T-helper 2 cell treated with Interferon-gamma antibody and Interleukin-4, amounts not matched to agents 5 μg/mL and 100 μg/mL, for 36 hours (primary cell): ENCODE measurements at regions not wholly inside any gene's neighbourhood (a gene's known extent, or its start where the extent isn't known, plus 50 kb on each side); places are given as distances from the start of the nearest gene placed in this dataset.
"Not testable (repeated sequence)": the region's sequence is repeated elsewhere in the genome, so short reads cannot be mapped to it uniquely, and the experiment has no call there.

Source experiments
- DNase-seq: peaks from one replicate; pipeline ENCODE4 v3.0.0; 2021; ENCODE audit warnings: low spot score
- H3K27ac Mint-ChIP-seq: one replicate; pipeline ENCODE4 v1.8.0; 2021; ENCODE audit warnings: mild to moderate bottlenecking, mixed read lengths
- H3K27me3 Mint-ChIP-seq: one replicate; pipeline ENCODE4 v1.8.0; 2021; ENCODE audit warnings: low read depth, mixed read lengths
- H3K36me3 Mint-ChIP-seq: one replicate; pipeline ENCODE4 v1.8.0; 2021; ENCODE audit warnings: low read depth, mixed read lengths
- H3K4me1 Mint-ChIP-seq: one replicate; pipeline ENCODE4 v1.8.0; 2021; ENCODE audit warnings: low read depth, mixed read lengths
- H3K4me3 Mint-ChIP-seq: one replicate; pipeline ENCODE4 v1.8.0; 2022; ENCODE audit warnings: mild to moderate bottlenecking, moderate library complexity, mixed read lengths
- H3K9me3 Mint-ChIP-seq: one replicate; pipeline ENCODE4 v1.8.0; 2021; ENCODE audit warnings: mixed read lengths

DNA sequence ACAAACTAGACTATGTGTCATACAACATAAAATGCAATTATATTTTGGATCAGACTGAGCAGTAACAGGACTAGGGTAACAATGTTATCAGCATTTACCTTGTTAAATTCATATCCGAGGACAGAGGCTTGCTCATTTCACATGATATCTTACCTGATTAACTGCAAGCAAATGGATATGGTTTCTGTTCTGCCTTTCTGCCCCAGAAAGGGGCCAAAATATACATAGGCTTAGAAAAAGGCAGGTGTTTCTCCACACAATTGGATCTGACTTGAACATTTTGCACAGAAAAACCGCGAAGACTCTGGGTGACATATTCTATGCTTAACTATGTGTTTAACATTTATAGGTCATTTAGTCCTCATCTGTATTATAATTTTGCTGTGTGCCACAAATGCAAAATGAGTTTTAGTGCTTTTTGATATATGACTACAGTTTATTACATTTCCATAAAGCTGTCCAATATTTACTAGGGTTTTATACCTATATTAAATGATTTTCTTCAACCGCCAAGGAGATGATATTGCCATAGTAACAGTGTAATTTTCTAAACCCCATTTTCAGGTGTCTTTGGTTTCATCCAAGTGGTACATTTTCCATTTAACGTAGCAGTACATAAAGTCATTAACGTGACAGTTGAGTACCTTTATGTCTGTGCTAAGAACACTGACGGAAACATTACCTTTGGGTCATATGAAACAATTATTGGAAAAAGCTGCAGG is 249.3 kb upstream of the KRR1 start:
- Mint-ChIP-seq H3K36me3 (no peaks in the 10 kb centered on the region), H3K27ac (no peak overlapping the region), H3K4me3 (no peak overlapping the region), H3K9me3 (no peaks in the 10 kb centered on the region), H3K4me1 (no peaks in the 10 kb centered on the region), H3K27me3 (peaks cover 33% of the 10 kb centered on the region)
- no peak for DNase-seq

DNA sequence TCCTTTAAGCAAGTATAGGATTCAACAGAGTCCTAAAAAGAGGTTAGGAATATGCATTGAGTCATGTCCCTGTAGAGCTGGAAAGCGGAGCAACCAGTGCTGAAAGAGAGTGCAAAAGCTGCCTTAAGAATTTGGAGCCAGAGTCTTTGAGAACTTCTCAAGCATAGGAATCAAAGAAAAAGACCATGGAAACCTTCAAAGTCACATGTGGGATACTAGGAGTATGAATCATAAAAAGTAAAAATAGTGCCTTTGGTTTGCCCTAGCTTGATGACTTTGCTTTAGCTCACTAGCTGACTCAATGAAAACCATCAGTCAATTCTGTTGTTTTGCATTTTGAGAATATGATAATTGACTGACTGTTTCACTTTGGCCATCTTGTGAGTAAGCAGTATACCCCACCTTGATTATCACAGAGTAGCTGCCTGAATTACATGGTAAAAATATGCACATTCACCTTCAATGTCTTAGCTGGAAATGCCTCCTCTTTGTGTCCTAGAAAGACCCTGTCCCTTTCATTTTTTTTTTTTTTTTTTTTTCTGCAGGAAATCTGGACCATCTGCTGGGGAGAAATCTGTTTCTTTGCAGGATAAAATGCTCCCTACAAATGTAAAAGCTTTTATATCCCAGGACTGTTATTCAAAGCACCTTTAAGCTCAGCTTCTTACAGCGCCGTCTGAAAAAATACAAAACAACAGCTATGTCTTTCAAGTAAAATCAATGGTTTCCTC is 248.6 kb upstream of the KRR1 start:
- no peak for DNase-seq

DNA sequence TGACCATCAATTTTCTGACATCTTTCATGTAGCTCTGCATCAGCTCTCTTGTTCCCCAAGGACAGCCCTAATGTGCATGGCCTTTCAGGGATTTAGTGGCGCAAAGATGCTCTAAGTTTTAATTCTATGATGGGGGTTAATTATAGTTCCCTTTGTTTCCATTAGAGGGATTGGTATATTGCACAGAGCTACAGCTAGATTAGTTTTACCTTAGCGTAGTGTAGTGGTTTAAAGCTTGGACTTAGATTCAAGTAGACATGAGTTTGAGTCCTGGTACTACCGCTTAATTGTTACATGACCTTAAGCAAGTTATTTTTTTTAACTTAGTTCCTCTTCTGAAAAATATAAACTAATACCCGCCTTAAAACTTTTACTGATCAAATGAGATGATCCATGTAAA is 247.8 kb upstream of the KRR1 start:
- Mint-ChIP-seq H3K9me3 (no peaks in the 10 kb centered on the region), H3K36me3 (no peaks in the 10 kb centered on the region), H3K27ac (no peak overlapping the region), H3K4me3 (no peak overlapping the region), H3K27me3 (peaks cover 22% of the 10 kb centered on the region), H3K4me1 (peaks cover 8% of the 10 kb centered on the region)
- DNase-seq, result no peak

More for the DNA sequence above, 248.6 kb upstream of the KRR1 start:
- Mint-ChIP-seq H3K36me3 (no peaks in the 10 kb centered on the region), H3K4me3 (no peak overlapping the region), H3K27ac (no peak overlapping the region), H3K27me3 (peaks cover 27% of the 10 kb centered on the region), H3K4me1 (peaks cover 3% of the 10 kb centered on the region), H3K9me3 (no peaks in the 10 kb centered on the region)

DNA sequence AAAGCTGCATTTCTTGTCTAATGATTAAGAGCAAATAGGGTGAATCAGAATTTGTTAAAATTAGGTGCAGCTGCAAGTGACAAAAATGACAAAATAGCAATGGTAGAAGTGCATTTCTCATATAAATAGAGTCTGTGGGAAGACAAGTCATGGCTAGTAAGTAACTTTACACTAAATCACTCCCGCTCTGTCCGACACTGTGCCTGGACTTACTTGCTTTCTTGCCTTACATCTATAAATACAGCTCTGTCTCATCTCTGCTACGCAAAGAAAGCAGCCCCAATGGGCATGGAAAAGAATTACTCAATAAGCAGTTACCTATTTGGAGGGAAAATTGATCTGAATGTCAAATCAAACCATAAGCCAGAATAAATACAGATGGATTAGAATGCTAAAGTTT is 245.4 kb upstream of the KRR1 start:
- no peak for DNase-seq
- Mint-ChIP-seq H3K4me1 (peaks cover 9% of the 10 kb centered on the region), H3K27ac (no peak overlapping the region), H3K4me3 (no peak overlapping the region), H3K9me3 (no peaks in the 10 kb centered on the region), H3K27me3 (peaks cover 14% of the 10 kb centered on the region), H3K36me3 (no peaks in the 10 kb centered on the region)

DNA sequence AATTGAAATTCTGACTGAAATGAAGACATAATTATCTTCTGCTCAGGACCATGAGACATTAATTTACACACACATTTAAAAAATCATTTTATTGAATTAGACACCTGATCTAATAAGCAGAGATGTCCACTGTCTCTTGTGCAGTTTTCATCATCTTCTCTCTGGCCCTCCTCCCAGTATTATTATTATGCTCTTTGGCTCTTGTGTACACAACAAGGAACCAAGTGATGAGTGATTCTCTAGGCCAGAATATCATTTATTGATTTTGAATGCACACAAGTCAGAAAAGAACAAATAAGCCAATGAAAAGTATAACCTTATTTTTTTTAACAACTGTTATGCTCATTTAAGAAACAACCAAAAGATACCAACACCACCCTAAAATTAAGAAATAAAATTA is 244.7 kb upstream of the KRR1 start:
- no peaks in the 10 kb centered on the region for H3K9me3 Mint-ChIP-seq
- H3K4me1 Mint-ChIP-seq, result peaks cover 9% of the 10 kb centered on the region
- no peak for DNase-seq
- no peak overlapping the region for H3K27ac Mint-ChIP-seq
- no peak overlapping the region for H3K4me3 Mint-ChIP-seq
- no peaks in the 10 kb centered on the region for H3K36me3 Mint-ChIP-seq
- peaks cover 16% of the 10 kb centered on the region for H3K27me3 Mint-ChIP-seq

DNA sequence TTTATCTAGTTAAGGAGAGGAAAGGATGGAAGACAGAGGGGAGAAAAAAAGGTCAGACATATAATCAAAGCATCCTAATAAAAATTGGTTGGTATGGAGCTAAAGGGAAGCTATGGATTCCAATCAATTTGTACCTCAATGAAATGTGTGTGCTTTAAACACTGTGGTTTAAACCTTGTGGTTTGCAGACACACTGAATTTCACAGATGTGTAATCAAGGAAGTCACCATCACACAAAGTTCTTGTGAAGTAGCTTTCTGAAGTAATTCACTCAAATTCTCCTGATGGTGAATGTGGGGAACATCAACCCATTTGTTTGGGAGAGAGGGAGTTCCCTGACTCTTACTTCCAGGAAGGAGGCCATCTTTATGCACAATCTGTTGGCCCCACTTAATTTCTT is 243.3 kb upstream of the KRR1 start:
- no peaks in the 10 kb centered on the region for H3K36me3 Mint-ChIP-seq
- H3K4me1 Mint-ChIP-seq, result peaks cover 9% of the 10 kb centered on the region
- H3K4me3 Mint-ChIP-seq, result no peak overlapping the region

DNA sequence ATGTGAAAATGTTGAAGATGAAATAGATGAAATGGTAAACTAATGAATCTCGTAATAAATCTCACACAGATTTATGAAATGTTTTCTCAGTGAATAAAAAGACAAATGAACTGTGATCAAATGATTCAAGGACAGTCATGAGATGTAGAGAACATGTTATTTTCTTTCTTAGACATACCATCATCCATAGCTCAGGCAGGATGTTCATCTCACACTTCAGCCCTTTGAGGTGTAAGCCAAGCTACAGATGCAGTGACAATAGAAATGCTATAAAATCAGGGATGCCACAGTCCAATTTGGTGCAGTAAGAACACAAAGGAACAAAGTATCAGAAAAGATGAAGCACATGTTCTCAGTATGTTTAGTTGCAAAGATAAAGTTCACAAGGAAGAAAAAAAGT is 242.7 kb upstream of the KRR1 start:
- no peaks in the 10 kb centered on the region for H3K36me3 Mint-ChIP-seq
- no peak for DNase-seq
- no peaks in the 10 kb centered on the region for H3K9me3 Mint-ChIP-seq
- no peak overlapping the region for H3K27ac Mint-ChIP-seq
- peaks cover 7% of the 10 kb centered on the region for H3K27me3 Mint-ChIP-seq
- peaks cover 9% of the 10 kb centered on the region for H3K4me1 Mint-ChIP-seq
- H3K4me3 Mint-ChIP-seq, result no peak overlapping the region

More for the DNA sequence above, 243.3 kb upstream of the KRR1 start:
- Mint-ChIP-seq H3K27ac (no peak overlapping the region), H3K27me3 (peaks cover 10% of the 10 kb centered on the region), H3K9me3 (no peaks in the 10 kb centered on the region)
- no peak for DNase-seq

DNA sequence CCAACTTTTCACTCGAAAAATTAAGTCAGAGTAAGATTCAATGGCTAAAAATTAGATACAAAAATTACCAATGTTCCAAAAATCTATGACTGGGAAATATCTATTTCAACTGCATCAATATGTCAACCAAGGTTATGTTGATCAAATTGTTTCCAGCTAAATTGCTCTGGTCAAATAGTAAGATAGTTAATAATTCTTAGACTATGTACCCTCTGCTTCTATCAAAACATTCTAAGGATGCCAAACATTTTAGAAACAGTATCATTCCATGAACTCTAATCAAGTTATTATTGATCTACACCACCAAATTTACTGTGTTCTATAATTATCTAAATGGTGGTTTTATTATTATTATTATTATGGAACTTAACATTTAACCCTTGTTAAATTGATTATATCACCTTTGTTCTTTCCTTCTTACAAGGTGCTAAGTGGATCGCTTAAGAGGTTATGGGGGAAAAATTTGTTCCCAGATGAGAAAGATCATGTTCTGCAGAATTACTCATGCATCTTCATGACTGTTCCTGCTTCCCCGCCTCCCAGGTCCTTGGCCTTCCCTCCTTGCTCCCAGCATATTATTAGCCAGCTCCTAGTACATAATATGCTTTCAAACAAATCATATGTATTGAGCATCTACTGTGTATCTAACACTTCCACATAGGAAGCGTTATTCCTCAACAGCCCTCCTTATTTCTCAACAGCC is 240.5 kb upstream of the KRR1 start:
- H3K9me3 Mint-ChIP-seq, result no peaks in the 10 kb centered on the region
- DNase-seq, result no peak
- no peak overlapping the region for H3K27ac Mint-ChIP-seq
- peaks cover 9% of the 10 kb centered on the region for H3K4me1 Mint-ChIP-seq
- no peaks in the 10 kb centered on the region for H3K36me3 Mint-ChIP-seq
- H3K4me3 Mint-ChIP-seq, result no peak overlapping the region
- peaks cover 2% of the 10 kb centered on the region for H3K27me3 Mint-ChIP-seq

DNA sequence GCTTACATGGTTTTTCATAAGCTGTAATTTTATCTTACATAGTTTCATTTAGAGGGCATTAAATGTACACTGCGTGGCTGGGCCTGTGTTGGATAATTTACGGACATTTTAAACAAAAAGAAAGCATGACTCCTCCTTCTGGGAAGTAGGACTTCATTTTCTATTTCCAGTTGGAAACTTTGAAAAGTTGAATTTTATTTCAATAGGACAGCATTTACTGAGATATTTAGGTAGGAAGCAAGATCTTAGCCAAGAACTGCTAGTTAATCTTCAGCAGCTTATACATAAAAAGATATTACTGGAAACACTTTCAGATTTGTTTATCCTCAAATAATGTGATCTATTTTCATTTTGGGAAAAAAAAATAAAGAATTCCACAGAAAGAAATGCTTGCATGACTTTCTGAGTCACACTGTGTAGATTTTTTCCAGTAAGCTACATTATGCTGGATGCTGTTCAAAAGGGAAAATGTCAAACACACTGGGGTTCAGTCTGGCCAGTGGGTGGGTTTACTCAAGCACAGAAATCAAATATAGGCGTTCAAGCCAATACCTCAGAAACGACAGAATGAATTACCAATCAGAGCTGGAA is 239.4 kb upstream of the KRR1 start:
- DNase-seq, result no peak
- no peaks in the 10 kb centered on the region for H3K36me3 Mint-ChIP-seq
- no peak overlapping the region for H3K27ac Mint-ChIP-seq
- no peak overlapping the region for H3K4me3 Mint-ChIP-seq
- H3K4me1 Mint-ChIP-seq, result peaks cover 9% of the 10 kb centered on the region
- peaks cover 6% of the 10 kb centered on the region for H3K27me3 Mint-ChIP-seq
- no peaks in the 10 kb centered on the region for H3K9me3 Mint-ChIP-seq

DNA sequence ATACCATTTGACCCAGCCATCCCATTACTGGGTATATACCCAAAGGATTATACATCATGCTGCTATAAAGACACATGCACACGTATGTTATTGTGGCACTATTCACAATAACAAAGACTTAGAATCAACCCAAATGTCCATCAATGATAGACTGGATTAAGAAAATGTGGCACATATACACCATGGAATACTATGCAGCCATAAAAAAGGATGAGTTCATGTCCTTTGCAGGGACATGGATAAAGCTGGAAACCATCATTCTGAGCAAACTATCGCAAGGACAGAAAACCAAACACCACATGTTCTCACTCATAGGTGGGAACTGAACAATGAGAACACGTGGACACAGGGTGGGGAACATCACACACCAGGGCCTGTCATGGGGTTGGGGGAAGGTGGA is 237.6 kb upstream of the KRR1 start:
- H3K4me1 Mint-ChIP-seq, H3K9me3 Mint-ChIP-seq, H3K27ac Mint-ChIP-seq, H3K4me3 Mint-ChIP-seq, DNase-seq, H3K36me3 Mint-ChIP-seq: not testable (repeated sequence)
- H3K27me3 Mint-ChIP-seq, result peaks cover 22% of the 10 kb centered on the region

DNA sequence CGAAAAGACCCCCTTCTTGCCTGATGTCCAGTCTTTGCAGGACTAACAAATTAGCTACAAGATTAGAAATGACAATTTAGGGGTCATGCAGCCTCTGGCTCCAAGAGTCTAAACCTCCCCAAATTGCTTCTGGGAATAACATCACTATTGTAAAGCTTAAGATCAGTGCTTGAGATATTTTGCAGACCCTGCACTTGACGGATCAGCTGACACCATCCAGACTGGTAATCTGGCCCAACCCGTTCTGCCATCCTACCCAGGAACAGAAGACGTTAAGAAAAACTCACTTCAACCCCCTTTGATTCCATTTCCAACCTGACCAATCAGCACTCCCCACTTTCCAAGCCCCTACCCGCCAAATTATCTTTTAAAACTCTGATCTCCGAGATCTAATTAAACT is 236.7 kb upstream of the KRR1 start:
- no peak overlapping the region for H3K4me3 Mint-ChIP-seq
- H3K27me3 Mint-ChIP-seq, result peaks cover 22% of the 10 kb centered on the region
- no peaks in the 10 kb centered on the region for H3K36me3 Mint-ChIP-seq
- DNase-seq, result no peak
- no peaks in the 10 kb centered on the region for H3K9me3 Mint-ChIP-seq
- no peaks in the 10 kb centered on the region for H3K4me1 Mint-ChIP-seq
- H3K27ac Mint-ChIP-seq, result no peak overlapping the region

DNA sequence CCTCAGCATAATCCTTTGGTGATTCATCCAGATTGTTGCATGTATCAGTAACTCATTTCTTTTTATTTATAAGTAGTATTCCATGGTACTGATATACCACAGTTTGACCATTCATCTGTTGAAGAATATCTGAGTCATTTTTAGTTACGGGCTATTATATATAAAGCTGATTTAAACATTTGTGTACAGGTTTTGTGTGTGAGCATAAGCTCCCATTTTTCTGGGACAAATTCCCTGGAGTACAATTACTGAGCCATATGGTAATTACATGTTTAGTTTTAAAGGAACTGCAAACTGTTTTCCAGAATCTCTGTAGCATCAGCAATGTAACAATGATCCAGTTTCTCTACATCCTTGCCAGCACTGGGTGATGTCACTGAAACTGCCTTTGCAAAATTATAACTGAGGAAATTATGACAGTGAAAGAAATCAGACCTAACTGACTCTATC is 236.2 kb upstream of the KRR1 start:
- DNase-seq, result no peak
- H3K27ac Mint-ChIP-seq, result no peak overlapping the region
- no peak overlapping the region for H3K4me3 Mint-ChIP-seq
- H3K27me3 Mint-ChIP-seq, result peaks cover 24% of the 10 kb centered on the region
- no peaks in the 10 kb centered on the region for H3K4me1 Mint-ChIP-seq
- no peaks in the 10 kb centered on the region for H3K9me3 Mint-ChIP-seq
- H3K36me3 Mint-ChIP-seq, result no peaks in the 10 kb centered on the region

DNA sequence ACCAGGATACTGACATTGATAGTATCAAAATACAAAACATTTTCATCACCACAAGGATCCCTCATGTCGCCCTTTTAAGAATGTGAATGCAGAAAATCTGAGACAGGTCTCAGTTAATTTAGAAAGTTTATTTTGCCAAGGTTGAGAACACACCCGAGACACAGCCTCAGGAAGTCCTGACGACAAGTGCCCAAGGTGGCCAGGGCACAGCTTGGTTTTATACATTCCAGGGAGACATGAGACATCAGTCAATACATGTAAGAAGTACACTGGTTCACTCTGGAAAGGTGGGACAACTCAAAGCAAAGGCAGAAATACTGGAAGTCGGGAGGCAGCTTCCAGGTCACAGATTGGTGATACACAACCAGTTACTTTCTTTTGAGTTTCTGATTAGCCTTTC is 235.2 kb upstream of the KRR1 start:
- no peaks in the 10 kb centered on the region for H3K4me1 Mint-ChIP-seq
- no peak for DNase-seq
- no peak overlapping the region for H3K4me3 Mint-ChIP-seq
- no peaks in the 10 kb centered on the region for H3K36me3 Mint-ChIP-seq
- no peak overlapping the region for H3K27ac Mint-ChIP-seq
- no peaks in the 10 kb centered on the region for H3K9me3 Mint-ChIP-seq
- peaks cover 24% of the 10 kb centered on the region for H3K27me3 Mint-ChIP-seq
